A549 (cell line): ENCODE measurements at regions not wholly inside any gene's neighbourhood (a gene's known extent, or its start where the extent isn't known, plus 50 kb on each side); places are given as distances from the start of the nearest gene placed in this dataset.
A peak's percentile ranks its signal among the peaks of the same experiment; 100 is the strongest.

Source experiments
- ATAC-seq, 2 experiments: fragments of 200-7000 bp in 1 of 2; fragments of >200 bp in 1 of 2; cut with Nextera tagmentation in 1 of 2; cut with Tn5 transposase in 1 of 2; 3 replicates each; pipeline versions ENCODE4 v1.8.0 to v1.9.1; 2018 to 2020; ENCODE audit warnings: mild to moderate bottlenecking in 1 of 2, moderate library complexity in 1 of 2
- CTCF ChIA-PET: fragments of 300-600 bp; sonication (Branson Sonifier 250); formaldehyde crosslinking; extraction: SDS; loops from one replicate; lab custom pipeline; 2021; ENCODE audit warnings: antibody characterized with exemption, inconsistent platforms; lab: Yijun Ruan, JAX
- POLR2A ChIA-PET: fragments of 350-600 bp; formaldehyde crosslinking; extraction: SDS; loops from one replicate; lab custom pipeline; 2021; ENCODE audit warnings: antibody characterized with exemption, inconsistent platforms; lab: Yijun Ruan, JAX
- DNase-seq, 2 experiments: peaks; one replicate each; pipeline versions ENCODE4 v3.0.0 to v3.0.0-alpha.2; 2011 to 2016; ENCODE audit warnings: low read depth in 1 of 2, low spot score in 1 of 2
- FAIRE-seq: peaks from 2 replicates; lab custom pipeline; 2011; peaks lifted over from hg19 to GRCh38; lab: Jason Lieb, UNC
- H3K27ac ChIP-seq, 2 experiments: fragments of >200 bp; sonication (Bioruptor Twin); formaldehyde crosslinking; 3 replicates each; pipeline ENCODE4 v1.5.1; 2016 to 2017
- H3K4me1 ChIP-seq: fragments of >200 bp; sonication (Bioruptor Twin); formaldehyde crosslinking; 3 replicates; pipeline ENCODE4 v1.6.1; 2016
- H3K4me2 ChIP-seq: fragments of >200 bp; sonication (Bioruptor Twin); formaldehyde crosslinking; 3 replicates; pipeline ENCODE4 v1.6.1; 2016
- H3K4me3 ChIP-seq: fragments of >200 bp; sonication (Bioruptor Twin); formaldehyde crosslinking; 3 replicates; pipeline ENCODE4 v1.5.1; 2016
- H3K9me3 ChIP-seq: fragments of >200 bp; sonication (Bioruptor Twin); formaldehyde crosslinking; 3 replicates; pipeline ENCODE4 v1.6.1; 2016
- BCL3 ChIP-seq: fragments of >200 bp; sonication (Bioruptor Twin); formaldehyde crosslinking; IDR thresholded peaks from 3 replicates; pipeline ENCODE4 v1.6.1; 2016
- CHD2 ChIP-seq: fragments of 150-350 bp; IDR thresholded peaks from 2 replicates; pipeline ENCODE4 v1.6.1; 2014; ENCODE audit warnings: low read length; ENCODE audit not compliant: partially characterized antibody
- CHD4 ChIP-seq: fragments of 200-600 bp; sonication (generic); IDR thresholded peaks from 2 replicates; pipeline ENCODE4 v1.6.1; 2016; ENCODE audit warnings: antibody characterized with exemption, mild to moderate bottlenecking, borderline replicate concordance
- EHF ChIP-seq: fragments of 250-450 bp; sonication (Bioruptor Pico); IDR thresholded peaks from 2 replicates; pipeline ENCODE4 v1.5.0; 2020; ENCODE audit warnings: mild to moderate bottlenecking
- EHMT2 ChIP-seq: fragments of 200-600 bp; sonication (generic); IDR thresholded peaks from 2 replicates; pipeline ENCODE4 v1.6.1; 2016; ENCODE audit warnings: antibody characterized with exemption, low read depth, mild to moderate bottlenecking, moderate library complexity
- EP300 ChIP-seq, 2 experiments: fragments of >200 bp; sonication (Bioruptor Twin); formaldehyde crosslinking; IDR thresholded peaks; 2 replicates in 1 of 2; 3 replicates in 1 of 2; pipeline ENCODE4 v1.6.1; 2016 to 2017
- ESRRA ChIP-seq: fragments of 150-350 bp; IDR thresholded peaks from 2 replicates; pipeline ENCODE4 v1.6.1; 2014; ENCODE audit warnings: mild to moderate bottlenecking, low read length, borderline replicate concordance
- FOSB ChIP-seq: fragments of 250-450 bp; sonication (Bioruptor Pico); IDR thresholded peaks from 2 replicates; pipeline ENCODE4 v1.5.0; 2020; ENCODE audit warnings: mild to moderate bottlenecking, moderate library complexity
- FOSL2 ChIP-seq, 2 experiments: fragments of 450-650 bp in 1 of 2; fragments of >200 bp in 1 of 2; sonication (Bioruptor Twin) in 1 of 2; formaldehyde crosslinking; IDR thresholded peaks; 2 replicates each; pipeline versions ENCODE4 v1.5.0 to v1.6.1; 2016 to 2020; ENCODE audit warnings: mild to moderate bottlenecking in 1 of 2, moderate library complexity in 1 of 2
- FOXS1 ChIP-seq: fragments of 250-450 bp; sonication (Bioruptor Pico); IDR thresholded peaks from 2 replicates; pipeline ENCODE4 v1.5.0; 2020; ENCODE audit warnings: mild to moderate bottlenecking, moderate library complexity
- HDAC2 ChIP-seq: fragments of 200-600 bp; sonication (generic); IDR thresholded peaks from 2 replicates; pipeline ENCODE4 v1.6.1; 2016
- HES2 ChIP-seq: fragments of >200 bp; sonication (Bioruptor Twin); formaldehyde crosslinking; IDR thresholded peaks from 2 replicates; pipeline ENCODE4 v1.6.1; 2016
- HEYL ChIP-seq: fragments of 250-450 bp; sonication (Bioruptor Pico); IDR thresholded peaks from 2 replicates; pipeline ENCODE4 v1.8.0; 2021; ENCODE audit warnings: mild to moderate bottlenecking, moderate library complexity
- HMGXB4 ChIP-seq: fragments of 250-450 bp; sonication (Bioruptor Pico); IDR thresholded peaks from 2 replicates; pipeline ENCODE4 v1.5.0; 2021; ENCODE audit warnings: mild to moderate bottlenecking, moderate library complexity, borderline replicate concordance
- HOXA7 ChIP-seq: fragments of 250-450 bp; sonication (Bioruptor Pico); IDR thresholded peaks from 2 replicates; pipeline ENCODE4 v1.5.0; 2020; ENCODE audit warnings: mild to moderate bottlenecking, moderate library complexity
- HOXB13 ChIP-seq: fragments of 250-450 bp; sonication (Bioruptor Pico); IDR thresholded peaks from 2 replicates; pipeline ENCODE4 v1.5.0; 2020; ENCODE audit warnings: low read depth, mild to moderate bottlenecking, moderate library complexity
- JUN ChIP-seq, 2 experiments: fragments of >200 bp; sonication (Bioruptor Twin); formaldehyde crosslinking; IDR thresholded peaks; 2 replicates in 1 of 2; 3 replicates in 1 of 2; pipeline ENCODE4 v1.6.1; 2016 to 2017
- KDM5A ChIP-seq: fragments of 200-600 bp; sonication (generic); IDR thresholded peaks from 2 replicates; pipeline ENCODE4 v1.6.1; 2016; ENCODE audit warnings: antibody characterized with exemption, mild to moderate bottlenecking
- MAFK ChIP-seq: fragments of 450-650 bp; IDR thresholded peaks from 2 replicates; pipeline ENCODE4 v1.6.1; 2014; ENCODE audit not compliant: partially characterized antibody
- MYC ChIP-seq: IDR thresholded peaks from 2 replicates; pipeline ENCODE4 v1.6.1; 2012; ENCODE audit warnings: mild to moderate bottlenecking, inconsistent platforms, low read length, improper control_type of control experiment, borderline replicate concordance
- NPAS2 ChIP-seq: fragments of 250-450 bp; sonication (Bioruptor Pico); IDR thresholded peaks from 2 replicates; pipeline ENCODE4 v1.8.0; 2022; ENCODE audit warnings: mild to moderate bottlenecking, moderate library complexity, borderline replicate concordance
- RAD21 ChIP-seq, 2 experiments: fragments of >200 bp in 1 of 2; sonication (Bioruptor Twin) in 1 of 2; formaldehyde crosslinking in 1 of 2; IDR thresholded peaks in 1 of 2; conservative IDR thresholded peaks in 1 of 2; 2 replicates in 1 of 2; 3 replicates in 1 of 2; pipeline ENCODE4 v1.6.1; 2012 to 2018; ENCODE audit warnings: inconsistent platforms in 1 of 2
- RFX5 ChIP-seq: fragments of 450-650 bp; IDR thresholded peaks from 2 replicates; pipeline ENCODE4 v1.7.1; 2014; ENCODE audit warnings: antibody characterized with exemption, mild to moderate bottlenecking, moderate library complexity
- ZSCAN20 ChIP-seq: fragments of 250-450 bp; sonication (Bioruptor Pico); IDR thresholded peaks from 2 replicates; pipeline ENCODE4 v1.8.0; 2022; ENCODE audit warnings: mild to moderate bottlenecking, moderate library complexity
- WGBS: methylation state at CpG from one replicate; pipeline ENCODE4 v1.1.6; 2017; ENCODE audit errors: missing lambda C conversion rate; 5-methylcytosine and 5-hydroxymethylcytosine counted together

- no peaks in the 10 kb centered on the region for H3K9me3 ChIP-seq
- 57% methylated on average over 7 of the region's 7 CpGs for WGBS
- peaks cover 18% of the 10 kb centered on the region for H3K4me1 ChIP-seq
- H3K4me3 ChIP-seq: no peak overlapping the region
- peak in 1 of 2 experiments; percentile 56 for DNase-seq
- H3K27ac ChIP-seq: peak overlapping the region; percentile 73 to 85; a peak in 5 of 6 replicates
- peak; percentile 69 to 88 for ATAC-seq
- CTCF ChIA-PET: interaction anchor here (0.6 to 1.4 kb wide), 5 partner anchors 13 to 234 kb away, joined by 3 to 6 read pairs (median 3); no protein-coding TSS in a partner anchor
- POLR2A ChIA-PET: interaction anchor here (0.9 to 2.2 kb wide), 3 partner anchors 19 to 74 kb away, joined by 3 to 13 read pairs (median 7); partner anchors contain the start of gene KLF7
- H3K4me2 ChIP-seq: peak overlapping the region; percentile 53
- TF ChIP-seq HMGXB4 (CRISPR knock-in tag) (no peak), MAFK (peak; percentile 63), FOSL2 (IDR thresholded peaks at IDR 0.05) (no peak), FOSL2 (CRISPR knock-in tag; IDR thresholded peaks at IDR 0.05) (peak; percentile 26; the same call in 1 of the 2 replicates), HOXA7 (CRISPR knock-in tag) (no peak)
- TF ChIP-seq, all 56 proteins: peak for 2
- FAIRE-seq: no peak
Measured at GRCh38 chr2:207238831-207239701, 73.3 kb upstream of the KLF7 start.

- POLR2A ChIA-PET: interaction anchor here (0.8 to 2.2 kb wide), 4 partner anchors 9 to 75 kb away, joined by 3 to 13 read pairs (median 5); partner anchors contain the start of gene KLF7
- no peak for TF ChIP-seq RAD21 (conservative IDR thresholded peaks at IDR 0.05 in 1 of 2, IDR thresholded peaks at IDR 0.05 in 1 of 2)
- no peak for TF ChIP-seq CHD2
- TF ChIP-seq KDM5A: no peak
- no peak for TF ChIP-seq CHD4
- no peak for TF ChIP-seq FOXS1 (CRISPR knock-in tag)
- no peak for TF ChIP-seq EP300 (IDR thresholded peaks at IDR 0.05)
- TF ChIP-seq ESRRA: no peak
- TF ChIP-seq HES2: no peak
- no peak for TF ChIP-seq BCL3
- TF ChIP-seq, all 56 proteins: peak for 0
- H3K27ac ChIP-seq: peak overlapping the region; percentile 73 to 85
- DNase-seq (no peak), FAIRE-seq (no peak), ATAC-seq (peak in 1 of 2 experiments; percentile 54; a peak in 3 of 6 replicates)
- H3K4me2 ChIP-seq: peak overlapping the region; percentile 53
- no peak overlapping the region for H3K4me3 ChIP-seq
- no peaks in the 10 kb centered on the region for H3K9me3 ChIP-seq
- H3K4me1 ChIP-seq: peaks cover 18% of the 10 kb centered on the region
- 74% methylated on average over 9 of the region's 9 CpGs for WGBS
- CTCF ChIA-PET: interaction anchor here (1.1 to 1.4 kb wide), 2 partner anchors 14 to 233 kb away, joined by 3 to 6 read pairs; no protein-coding TSS in a partner anchor
Measured at GRCh38 chr2:207239754-207240494, 74.2 kb upstream of the KLF7 start.

- H3K27ac ChIP-seq: peak overlapping the region; percentile 73 to 85; a peak in 4 of 6 replicates
- ATAC-seq (no peak), DNase-seq (no peak), FAIRE-seq (no peak)
- POLR2A ChIA-PET: interaction anchor here (0.8 to 2.2 kb wide), 3 partner anchors 8 to 75 kb away, joined by 3 to 13 read pairs (median 7); partner anchors contain the start of gene KLF7
- H3K4me3 ChIP-seq: no peak overlapping the region
- H3K4me1 ChIP-seq: peaks cover 18% of the 10 kb centered on the region
- no peak overlapping the region for H3K4me2 ChIP-seq
- TF ChIP-seq JUN (IDR thresholded peaks at IDR 0.05): no peak
- no peak for TF ChIP-seq EHMT2
- no peak for TF ChIP-seq ZSCAN20 (CRISPR knock-in tag)
- no peak for TF ChIP-seq FOSB (CRISPR knock-in tag)
- no peak for TF ChIP-seq MYC
- TF ChIP-seq HOXB13: no peak
- no peak for TF ChIP-seq HDAC2
- no peak for TF ChIP-seq EHF (CRISPR knock-in tag)
- TF ChIP-seq HEYL (CRISPR knock-in tag): no peak
- TF ChIP-seq NPAS2: no peak
- TF ChIP-seq RFX5: no peak
- TF ChIP-seq HES2: no peak
- no peaks in the 10 kb centered on the region for H3K9me3 ChIP-seq
- WGBS: 89% methylated on average over 1 of the region's 1 CpG
- CTCF ChIA-PET: interaction anchor here (1.1 kb wide), 1 partner anchor 232 kb away, joined by 6 read pairs; no protein-coding TSS in a partner anchor
Measured at GRCh38 chr2:207240649-207241048, 74.9 kb upstream of the KLF7 start.
